Spleen (tissue), 11 donors: ENCODE measurements at regions not wholly inside any gene's neighbourhood (a gene's known extent, or its start where the extent isn't known, plus 50 kb on each side); places are given as distances from the start of the nearest gene placed in this dataset.

ENCODE experiments used
- DNase-seq: peaks from one replicate; pipeline ENCODE4 v3.0.0-alpha.2; 2020
- H3K27ac ChIP-seq, 8 donors: fragments of 200-600 bp; sonication (generic) in 7 of 8; 1 replicate in 4 of 8; 2 replicates in 4 of 8; pipeline versions ENCODE4 v1.5.0 to v1.8.0; 2016 to 2021; ENCODE audit warnings: inconsistent platforms in 4 of 8, mild to moderate bottlenecking in 4 of 8, moderate library complexity in 1 of 8
- H3K27me3 ChIP-seq, 7 donors: fragments of 200-600 bp; sonication (generic) in 6 of 7; replicated peaks in 1 of 7; 1 replicate in 4 of 7; 2 replicates in 3 of 7; pipeline versions ENCODE4 v1.5.0 to v1.8.0; 2016 to 2021; ENCODE audit warnings: inconsistent platforms in 3 of 7, mild to moderate bottlenecking in 1 of 7
- H3K36me3 ChIP-seq, 6 donors: fragments of 200-600 bp; sonication (generic) in 5 of 6; 1 replicate in 4 of 6; 2 replicates in 2 of 6; pipeline versions ENCODE4 v1.5.0 to v1.8.0; 2016 to 2021; ENCODE audit warnings: inconsistent platforms in 2 of 6
- H3K4me1 ChIP-seq, 6 donors: fragments of 200-600 bp; sonication (generic) in 5 of 6; 1 replicate in 3 of 6; 2 replicates in 3 of 6; pipeline versions ENCODE4 v1.5.0 to v1.8.0; 2016 to 2021; ENCODE audit warnings: inconsistent platforms in 3 of 6
- H3K4me3 ChIP-seq, 8 donors: fragments of 200-600 bp; sonication (generic) in 7 of 8; 1 replicate in 4 of 8; 2 replicates in 4 of 8; pipeline versions ENCODE4 v1.5.0 to v1.8.0; 2016 to 2021; ENCODE audit warnings: inconsistent platforms in 4 of 8, mild to moderate bottlenecking in 4 of 8, moderate library complexity in 2 of 8
- H3K9me3 ChIP-seq, 8 donors: fragments of 200-600 bp; sonication (generic) in 7 of 8; 1 replicate in 4 of 8; 2 replicates in 4 of 8; pipeline versions ENCODE4 v1.5.0 to v1.8.0; 2016 to 2021; ENCODE audit warnings: inconsistent platforms in 4 of 8
- POLR2A ChIP-seq, 3 donors: fragments of 450-650 bp; IDR thresholded peaks; one replicate each; pipeline ENCODE4 v1.5.1; 2017; ENCODE audit warnings: antibody characterized with exemption in 3 of 3, mild to moderate bottlenecking in 1 of 3
- POLR2AphosphoS5 ChIP-seq, 3 donors: sonication (generic); formaldehyde crosslinking; IDR thresholded peaks; one replicate each; pipeline ENCODE4 v1.5.1; 2017; ENCODE audit warnings: antibody characterized with exemption in 3 of 3
- WGBS, 5 donors: extraction: QIAGEN DNeasy Blood & Tissue Kit in 3 of 5; methylation state at CpG; one replicate each; pipeline versions ENCODE4 v1.1.5 to v1.1.7; 2013 to 2018; 5-methylcytosine and 5-hydroxymethylcytosine counted together
- intact Hi-C: fragments of 100-400 bp; cut with DNase I; formaldehyde crosslinking; loops from one replicate; pipeline ENCODE4 v1.15.0; 2023; ENCODE audit warnings: low total_unique reads
- TF ChIP-seq, protein P1 (sequence below), 11 experiments: fragments of 200-600 bp in 7 of 11; fragments of 450-650 bp in 4 of 11; sonication (generic) in 4 of 11; IDR thresholded peaks in 8 of 11; conservative IDR thresholded peaks in 3 of 11; 1 replicate in 7 of 11; 2 replicates in 4 of 11; pipeline versions ENCODE4 v1.4.0 to v1.8.0; 2016 to 2021; ENCODE audit warnings: antibody characterized with exemption in 11 of 11, inconsistent platforms in 4 of 11, mild to moderate bottlenecking in 1 of 11
- donor health status: healthy with polysubstance abuse.
- donor health status: DM: no; HTN: no; CAD: no; lungs with moderate emphysema.
- donor health status: DM: no; HTN: no; CAD: no.
- donor health status: Bipolar disorder and iron deficiency.
- donor health status: healthy.
- donor health status: DM: no; HTN: no; CAD: no.
- donor health status: DM: yes; HTN: yes; CAD: no.

DNA sequence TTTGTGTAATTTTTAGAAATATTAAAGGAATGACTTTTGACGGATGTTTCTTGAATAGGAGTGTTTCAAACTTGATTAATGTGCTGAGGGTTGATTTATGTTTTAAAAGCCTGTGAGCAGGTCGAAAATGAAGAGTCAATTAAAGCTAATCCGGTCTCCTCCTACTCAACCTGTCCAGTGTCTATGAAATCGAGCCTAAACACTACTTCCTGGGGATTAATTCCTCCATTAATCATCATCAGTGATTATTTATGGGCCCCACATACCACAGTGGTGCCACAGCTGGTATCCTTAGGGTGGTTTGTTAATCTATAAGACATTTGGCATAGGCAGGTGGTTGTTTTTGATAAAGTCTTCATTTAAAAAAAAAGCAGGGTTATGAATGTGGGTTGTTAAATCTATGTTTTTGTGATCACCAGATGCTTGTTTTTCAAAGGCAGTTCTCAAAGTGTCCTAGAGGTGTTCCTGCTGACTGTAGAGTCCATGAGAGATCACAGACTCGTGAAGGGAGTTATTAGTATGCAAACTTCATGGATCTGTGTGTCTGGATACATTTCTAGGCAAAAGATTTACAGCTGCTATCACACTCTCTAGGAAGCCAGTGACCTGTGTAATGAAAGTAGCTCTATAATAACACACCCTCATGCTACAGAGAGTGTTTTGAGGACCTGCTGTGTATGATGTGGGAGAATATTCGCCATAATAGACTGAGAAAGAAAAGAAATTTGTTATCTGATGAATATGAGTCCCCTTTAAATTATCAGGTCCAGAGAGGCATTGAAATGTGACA, 308.6 kb downstream of the AKAIN1 start:
- no peaks in the 10 kb centered on the region for H3K36me3 ChIP-seq
- no peaks in the 10 kb centered on the region for H3K4me1 ChIP-seq
- TF ChIP-seq, protein P1, sequence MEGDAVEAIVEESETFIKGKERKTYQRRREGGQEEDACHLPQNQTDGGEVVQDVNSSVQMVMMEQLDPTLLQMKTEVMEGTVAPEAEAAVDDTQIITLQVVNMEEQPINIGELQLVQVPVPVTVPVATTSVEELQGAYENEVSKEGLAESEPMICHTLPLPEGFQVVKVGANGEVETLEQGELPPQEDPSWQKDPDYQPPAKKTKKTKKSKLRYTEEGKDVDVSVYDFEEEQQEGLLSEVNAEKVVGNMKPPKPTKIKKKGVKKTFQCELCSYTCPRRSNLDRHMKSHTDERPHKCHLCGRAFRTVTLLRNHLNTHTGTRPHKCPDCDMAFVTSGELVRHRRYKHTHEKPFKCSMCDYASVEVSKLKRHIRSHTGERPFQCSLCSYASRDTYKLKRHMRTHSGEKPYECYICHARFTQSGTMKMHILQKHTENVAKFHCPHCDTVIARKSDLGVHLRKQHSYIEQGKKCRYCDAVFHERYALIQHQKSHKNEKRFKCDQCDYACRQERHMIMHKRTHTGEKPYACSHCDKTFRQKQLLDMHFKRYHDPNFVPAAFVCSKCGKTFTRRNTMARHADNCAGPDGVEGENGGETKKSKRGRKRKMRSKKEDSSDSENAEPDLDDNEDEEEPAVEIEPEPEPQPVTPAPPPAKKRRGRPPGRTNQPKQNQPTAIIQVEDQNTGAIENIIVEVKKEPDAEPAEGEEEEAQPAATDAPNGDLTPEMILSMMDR (IDR thresholded peaks at IDR 0.05 in 8 of 11, conservative IDR thresholded peaks at IDR 0.05 in 3 of 11) = no peak
- TF ChIP-seq POLR2AphosphoS5 (IDR thresholded peaks at IDR 0.05) = no peak
- no peak for TF ChIP-seq POLR2A (IDR thresholded peaks at IDR 0.05)
- H3K4me3 ChIP-seq = no peak overlapping the region
- 30 to 55% (median 44%) methylated on average over 6 of the region's 6 CpGs for whole genome bisulfite sequencing, 5 donors
- H3K9me3 ChIP-seq = peaks cover 0 to 50% (median 35%) of the 10 kb centered on the region in 8 donors
- intact Hi-C loops = no loop called here
- no peak overlapping the region for H3K27ac ChIP-seq
- H3K27me3 ChIP-seq = no peaks in the 10 kb centered on the region
- no peak for DNase-seq

GRCh38 chr18:4878480-4878879, 318.6 kb downstream of the AKAIN1 start:
- H3K36me3 ChIP-seq = no peaks in the 10 kb centered on the region
- no peak for TF ChIP-seq POLR2AphosphoS5 (IDR thresholded peaks at IDR 0.05)
- TF ChIP-seq POLR2A (IDR thresholded peaks at IDR 0.05) = no peak
- TF ChIP-seq, protein P1 (IDR thresholded peaks at IDR 0.05 in 8 of 11, conservative IDR thresholded peaks at IDR 0.05 in 3 of 11) = no peak
- no peaks in the 10 kb centered on the region for H3K27me3 ChIP-seq
- H3K27ac ChIP-seq = no peak overlapping the region
- H3K9me3 ChIP-seq = peaks cover 0 to 50% (median 25%) of the 10 kb centered on the region in 8 donors
- no peak for DNase-seq
- H3K4me3 ChIP-seq = no peak overlapping the region
- intact Hi-C loops = no loop called here
- WGBS, 5 donors = 72 to 87% (median 79%) methylated on average over 4 of the region's 4 CpGs
- no peaks in the 10 kb centered on the region for H3K4me1 ChIP-seq

DNA sequence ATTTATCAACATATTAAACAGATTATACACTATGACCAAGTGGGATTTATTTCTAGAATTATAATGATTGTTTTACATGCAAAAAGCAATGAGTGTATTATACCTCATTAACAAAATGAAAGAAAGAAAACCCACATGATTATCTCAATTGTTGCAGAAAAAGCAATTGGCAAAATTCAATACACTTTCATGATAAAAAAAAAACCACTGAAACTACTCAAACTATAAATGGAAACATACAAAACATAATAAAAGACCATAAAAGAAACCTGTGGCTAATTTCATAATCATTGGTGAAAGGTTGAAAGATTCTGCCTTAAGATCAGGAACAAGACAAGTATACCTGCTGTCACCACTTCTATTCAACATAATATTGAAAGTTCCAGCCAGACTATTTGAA, 325.9 kb downstream of the AKAIN1 start:
- intact Hi-C loops = no loop called here
- Histone ChIP-seq H3K36me3 (no peaks in the 10 kb centered on the region), H3K27me3 (no peaks in the 10 kb centered on the region), H3K9me3 (peaks cover 0 to 58% (median 43%) of the 10 kb centered on the region in 8 donors), H3K4me3 (no peak overlapping the region), H3K4me1 (no peaks in the 10 kb centered on the region), H3K27ac (no peak overlapping the region)
- no peak for DNase-seq
- TF ChIP-seq, protein P1 (IDR thresholded peaks at IDR 0.05 in 8 of 11, conservative IDR thresholded peaks at IDR 0.05 in 3 of 11) = no peak
- TF ChIP-seq POLR2AphosphoS5 (IDR thresholded peaks at IDR 0.05) = no peak
- no peak for TF ChIP-seq POLR2A (IDR thresholded peaks at IDR 0.05)

- Histone ChIP-seq H3K27me3 (no peaks in the 10 kb centered on the region), H3K9me3 (peaks cover 0 to 58% (median 43%) of the 10 kb centered on the region in 8 donors), H3K4me3 (no peak overlapping the region), H3K36me3 (no peaks in the 10 kb centered on the region), H3K4me1 (no peaks in the 10 kb centered on the region), H3K27ac (no peak overlapping the region)
- DNase-seq = no peak
- TF ChIP-seq POLR2A (IDR thresholded peaks at IDR 0.05) (no peak), POLR2AphosphoS5 (IDR thresholded peaks at IDR 0.05) (no peak)
- TF ChIP-seq, protein P1 (IDR thresholded peaks at IDR 0.05 in 8 of 11, conservative IDR thresholded peaks at IDR 0.05 in 3 of 11) = no peak
- intact Hi-C loops = no loop called here
- 65 to 89% (median 79%) methylated on average over 4 of the region's 4 CpGs for WGBS, 5 donors
Observed at GRCh38 chr18:4870177-4870773, 326.8 kb downstream of the AKAIN1 start.
